Panc1 (cell line): ENCODE measurements at regions not wholly inside any gene's neighbourhood (a gene's known extent, or its start where the extent isn't known, plus 50 kb on each side); places are given as distances from the start of the nearest gene placed in this dataset.

ENCODE experiments used
- POLR2AphosphoS5 ChIP-seq: IDR thresholded peaks from 2 replicates; pipeline ENCODE4 v1.6.1; 2012; ENCODE audit warnings: mild to moderate bottlenecking, low read depth, low read length, moderate library complexity
- SIN3A ChIP-seq: IDR thresholded peaks from 2 replicates; pipeline ENCODE4 v1.6.1; 2012; ENCODE audit warnings: low read depth, mild to moderate bottlenecking, low read length, moderate library complexity, borderline replicate concordance; ENCODE audit not compliant: insufficient read depth
- TCF7L2 ChIP-seq: IDR thresholded peaks from 2 replicates; pipeline ENCODE4 v1.6.1; 2011; ENCODE audit warnings: mild to moderate bottlenecking, low read depth, low read length, inconsistent platforms
- TF ChIP-seq, protein P1 (sequence below): fragments of 450-650 bp; IDR thresholded peaks from 2 replicates; pipeline ENCODE4 v1.5.1; 2017; ENCODE audit warnings: mild to moderate bottlenecking
- TF ChIP-seq, protein P2 (sequence below), 2 experiments: IDR thresholded peaks; 2 replicates each; pipeline ENCODE4 v1.6.1; 2011 to 2012; ENCODE audit warnings: low read depth in 2 of 2, control low read depth in 1 of 2, low read length in 1 of 2, mild to moderate bottlenecking in 1 of 2, moderate library complexity in 1 of 2; ENCODE audit not compliant: insufficient read depth in 1 of 2

DNA sequence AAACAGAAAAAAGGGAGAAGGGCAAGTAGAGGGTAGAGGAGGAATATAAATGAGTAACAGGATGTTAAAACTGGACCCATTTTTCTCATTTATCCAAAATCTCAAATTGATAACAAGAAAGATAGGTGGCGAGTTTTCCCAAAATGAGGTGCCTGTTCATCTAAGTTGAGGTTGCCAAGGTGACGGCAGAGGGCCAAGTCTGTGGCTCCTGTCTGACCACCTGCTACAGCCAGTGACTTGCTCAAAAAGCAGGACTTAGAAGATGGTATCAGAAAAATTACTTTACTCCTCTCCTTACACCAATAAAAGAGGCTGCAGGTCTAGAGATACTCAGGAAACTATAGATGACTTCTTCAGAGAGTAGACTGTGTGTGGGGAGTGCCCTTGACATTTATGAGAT, 137.6 kb upstream of the ZNF385D start:
- TF ChIP-seq, protein P1, sequence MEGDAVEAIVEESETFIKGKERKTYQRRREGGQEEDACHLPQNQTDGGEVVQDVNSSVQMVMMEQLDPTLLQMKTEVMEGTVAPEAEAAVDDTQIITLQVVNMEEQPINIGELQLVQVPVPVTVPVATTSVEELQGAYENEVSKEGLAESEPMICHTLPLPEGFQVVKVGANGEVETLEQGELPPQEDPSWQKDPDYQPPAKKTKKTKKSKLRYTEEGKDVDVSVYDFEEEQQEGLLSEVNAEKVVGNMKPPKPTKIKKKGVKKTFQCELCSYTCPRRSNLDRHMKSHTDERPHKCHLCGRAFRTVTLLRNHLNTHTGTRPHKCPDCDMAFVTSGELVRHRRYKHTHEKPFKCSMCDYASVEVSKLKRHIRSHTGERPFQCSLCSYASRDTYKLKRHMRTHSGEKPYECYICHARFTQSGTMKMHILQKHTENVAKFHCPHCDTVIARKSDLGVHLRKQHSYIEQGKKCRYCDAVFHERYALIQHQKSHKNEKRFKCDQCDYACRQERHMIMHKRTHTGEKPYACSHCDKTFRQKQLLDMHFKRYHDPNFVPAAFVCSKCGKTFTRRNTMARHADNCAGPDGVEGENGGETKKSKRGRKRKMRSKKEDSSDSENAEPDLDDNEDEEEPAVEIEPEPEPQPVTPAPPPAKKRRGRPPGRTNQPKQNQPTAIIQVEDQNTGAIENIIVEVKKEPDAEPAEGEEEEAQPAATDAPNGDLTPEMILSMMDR = no peak
- TF ChIP-seq POLR2AphosphoS5 (no peak), SIN3A (no peak), TCF7L2 (no peak)
- TF ChIP-seq, protein P2, sequence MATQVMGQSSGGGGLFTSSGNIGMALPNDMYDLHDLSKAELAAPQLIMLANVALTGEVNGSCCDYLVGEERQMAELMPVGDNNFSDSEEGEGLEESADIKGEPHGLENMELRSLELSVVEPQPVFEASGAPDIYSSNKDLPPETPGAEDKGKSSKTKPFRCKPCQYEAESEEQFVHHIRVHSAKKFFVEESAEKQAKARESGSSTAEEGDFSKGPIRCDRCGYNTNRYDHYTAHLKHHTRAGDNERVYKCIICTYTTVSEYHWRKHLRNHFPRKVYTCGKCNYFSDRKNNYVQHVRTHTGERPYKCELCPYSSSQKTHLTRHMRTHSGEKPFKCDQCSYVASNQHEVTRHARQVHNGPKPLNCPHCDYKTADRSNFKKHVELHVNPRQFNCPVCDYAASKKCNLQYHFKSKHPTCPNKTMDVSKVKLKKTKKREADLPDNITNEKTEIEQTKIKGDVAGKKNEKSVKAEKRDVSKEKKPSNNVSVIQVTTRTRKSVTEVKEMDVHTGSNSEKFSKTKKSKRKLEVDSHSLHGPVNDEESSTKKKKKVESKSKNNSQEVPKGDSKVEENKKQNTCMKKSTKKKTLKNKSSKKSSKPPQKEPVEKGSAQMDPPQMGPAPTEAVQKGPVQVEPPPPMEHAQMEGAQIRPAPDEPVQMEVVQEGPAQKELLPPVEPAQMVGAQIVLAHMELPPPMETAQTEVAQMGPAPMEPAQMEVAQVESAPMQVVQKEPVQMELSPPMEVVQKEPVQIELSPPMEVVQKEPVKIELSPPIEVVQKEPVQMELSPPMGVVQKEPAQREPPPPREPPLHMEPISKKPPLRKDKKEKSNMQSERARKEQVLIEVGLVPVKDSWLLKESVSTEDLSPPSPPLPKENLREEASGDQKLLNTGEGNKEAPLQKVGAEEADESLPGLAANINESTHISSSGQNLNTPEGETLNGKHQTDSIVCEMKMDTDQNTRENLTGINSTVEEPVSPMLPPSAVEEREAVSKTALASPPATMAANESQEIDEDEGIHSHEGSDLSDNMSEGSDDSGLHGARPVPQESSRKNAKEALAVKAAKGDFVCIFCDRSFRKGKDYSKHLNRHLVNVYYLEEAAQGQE (IDR thresholded peaks at IDR 0.05; ENCODE audit: insufficient read depth in 1 of 2, low read depth in 2 of 2, low read length in 1 of 2) = no peak
